Suppressor macrophage (primary cell): ENCODE measurements at regions not wholly inside any gene's neighbourhood (a gene's known extent, or its start where the extent isn't known, plus 50 kb on each side); places are given as distances from the start of the nearest gene placed in this dataset.
"Not testable (repeated sequence)": the region's sequence is repeated elsewhere in the genome, so short reads cannot be mapped to it uniquely, and the experiment has no call there.

ENCODE experiments used
- DNase-seq, 4 experiments: peaks; one replicate each; pipeline ENCODE4 v3.0.0-alpha.2; 2020 to 2022

DNA sequence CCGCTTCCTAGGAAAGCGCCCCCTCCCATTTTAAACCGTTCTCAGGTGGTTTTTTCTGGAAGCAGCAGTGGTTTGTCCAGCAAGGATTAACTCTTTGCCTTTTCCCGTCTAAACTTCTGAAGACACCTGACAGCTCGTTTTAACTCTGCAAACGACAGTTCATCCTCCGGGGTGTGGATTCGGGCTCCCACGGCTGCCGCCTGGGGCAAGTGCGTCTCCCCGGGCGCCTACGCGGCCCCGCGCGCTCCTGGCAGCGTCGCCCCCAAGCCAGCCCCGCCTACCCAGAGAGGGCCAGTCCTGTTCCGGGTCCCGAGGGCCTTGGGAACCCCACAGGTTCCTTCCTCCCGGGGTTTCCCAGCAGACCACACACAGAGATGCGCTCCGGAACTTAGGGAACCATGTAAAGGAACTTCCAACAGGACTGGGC, 54.4 kb downstream of the PRR18 start:
- DNase-seq: peak; percentile 94 to 97 (median 94)

DNA sequence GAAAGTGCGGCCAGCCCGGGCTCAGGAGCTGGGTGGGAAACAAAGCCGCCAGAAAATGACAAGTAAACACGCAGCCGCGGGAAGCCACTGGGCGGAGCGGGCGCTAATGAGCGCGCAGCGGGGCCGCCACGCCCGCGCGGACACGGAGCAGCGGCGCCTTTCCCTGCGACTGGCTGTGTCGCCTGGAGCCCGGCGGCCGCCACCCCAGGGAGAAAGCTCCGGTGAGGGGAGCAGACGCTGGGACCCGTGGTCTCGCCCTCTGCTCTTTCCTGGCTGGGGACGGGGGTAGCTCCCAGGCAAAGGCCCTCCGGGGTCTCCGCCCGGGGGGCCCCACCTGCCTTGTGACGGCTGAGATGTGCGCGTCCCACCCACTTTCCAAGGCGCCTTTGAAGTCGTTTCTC, 54.9 kb downstream of the PRR18 start:
- peak; percentile 76 to 89 (median 82) for DNase-seq

DNA sequence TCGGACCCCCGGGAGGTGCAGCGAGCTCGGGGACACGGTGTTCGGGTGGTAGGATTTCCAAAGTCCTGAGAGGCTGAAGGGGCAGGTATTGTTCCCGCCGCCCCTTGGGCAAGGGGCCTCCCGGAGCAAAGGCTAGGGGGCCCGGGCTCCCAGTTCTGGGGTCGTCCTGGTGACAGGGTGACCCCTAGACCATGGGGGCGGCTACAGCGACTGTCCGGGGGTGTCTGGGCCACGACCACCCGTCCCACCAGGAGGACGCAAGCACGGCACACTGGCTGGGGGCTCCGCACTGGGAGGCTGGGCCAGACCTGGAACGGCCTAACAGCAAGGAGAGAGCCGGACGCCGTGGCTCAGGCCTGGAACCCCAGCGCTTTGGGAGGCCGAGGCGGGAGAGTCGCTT, 55.6 kb downstream of the PRR18 start:
- no peak for DNase-seq

DNA sequence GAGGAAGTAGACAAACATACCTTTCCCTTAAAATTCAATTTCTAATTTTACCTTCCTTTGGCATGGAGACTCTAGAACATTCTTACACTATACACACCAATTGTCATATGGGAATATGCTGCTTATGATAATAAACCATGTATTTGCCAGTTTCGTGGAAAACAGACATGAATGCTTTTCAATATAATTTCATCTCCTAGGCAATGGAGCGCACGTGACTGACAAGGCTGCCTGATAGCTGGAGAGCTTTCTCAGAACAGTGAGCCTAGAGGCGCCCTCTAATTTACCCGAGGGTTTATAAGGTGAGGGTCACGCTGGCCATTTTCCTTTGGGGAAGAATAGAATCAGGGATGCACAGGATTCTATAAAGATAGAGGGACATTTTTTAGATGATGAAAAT, 56.5 kb downstream of the PRR18 start:
- DNase-seq: no peak

DNA sequence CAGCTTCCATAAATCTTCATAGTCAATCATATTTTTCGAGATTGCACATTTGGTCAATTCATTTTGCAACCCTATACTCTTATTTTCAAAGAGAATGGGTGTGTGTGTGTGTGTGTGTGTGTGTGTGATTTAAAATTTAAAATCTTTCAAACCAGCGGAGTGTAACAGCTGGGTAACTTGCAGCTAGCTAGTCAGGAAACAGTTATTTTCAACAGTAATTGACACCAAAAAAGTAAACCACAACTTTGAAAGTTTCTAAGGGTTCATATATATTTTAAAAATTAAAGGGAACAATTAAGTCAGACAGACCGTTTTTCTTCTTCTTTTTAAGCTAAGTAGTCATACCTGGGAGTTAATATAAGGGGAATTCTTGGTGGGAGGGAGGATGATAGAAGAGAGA, 57.0 kb downstream of the PRR18 start:
- no peak for DNase-seq

DNA sequence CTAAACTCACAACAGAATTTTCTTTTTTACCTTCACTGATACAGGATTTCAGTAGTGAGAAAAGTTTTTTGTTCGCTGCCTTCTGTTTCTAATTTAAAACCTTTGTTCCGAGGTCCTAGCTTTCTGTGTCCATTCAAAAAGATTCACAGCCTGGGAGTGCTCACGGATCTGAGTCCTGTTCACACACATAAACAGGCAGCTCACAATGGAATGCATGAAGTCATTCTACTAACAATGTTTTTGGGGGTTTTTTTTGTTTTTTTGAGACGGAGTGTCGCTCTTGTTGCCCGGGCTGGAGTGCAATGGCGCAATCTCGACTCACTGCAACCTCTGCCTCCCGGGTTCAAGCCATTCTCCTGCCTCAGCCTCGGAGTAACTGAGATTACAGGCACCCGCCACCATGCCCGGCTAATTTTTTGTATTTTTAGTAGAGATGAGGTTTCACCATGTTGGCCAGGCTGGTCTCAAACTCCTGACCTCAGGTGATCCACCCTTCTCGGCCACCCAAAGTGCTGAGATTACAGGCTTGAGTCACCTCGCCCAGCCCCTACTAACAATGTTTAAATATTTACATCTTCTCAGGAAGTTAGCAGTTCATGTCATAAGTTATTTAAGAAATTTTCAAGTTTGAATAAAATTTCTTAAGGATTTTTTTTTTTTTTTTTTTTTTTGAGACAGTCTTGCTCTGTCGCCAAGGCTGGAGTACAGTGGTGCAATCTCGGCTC, 59.0 kb downstream of the PRR18 start:
- DNase-seq: not testable (repeated sequence)

DNA sequence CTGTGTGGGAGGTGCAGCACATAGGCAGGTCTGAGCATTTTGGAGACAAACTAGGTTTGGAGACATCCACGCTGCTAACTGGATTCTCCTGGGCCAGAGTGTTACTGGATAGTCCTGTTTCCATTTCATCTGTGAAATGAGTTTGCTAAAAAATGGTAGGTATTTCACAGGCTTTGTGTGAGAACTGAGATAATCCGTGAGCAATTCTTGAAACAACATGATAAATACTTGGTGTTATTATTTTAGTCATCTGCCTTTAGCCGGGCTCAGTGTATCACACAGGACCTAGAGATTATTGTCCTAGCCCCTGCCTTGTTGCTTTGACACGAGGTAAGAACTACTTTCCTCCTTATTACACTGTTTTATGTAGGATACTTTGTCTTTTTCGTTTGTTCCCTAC, 63.0 kb downstream of the PRR18 start:
- DNase-seq: no peak

DNA sequence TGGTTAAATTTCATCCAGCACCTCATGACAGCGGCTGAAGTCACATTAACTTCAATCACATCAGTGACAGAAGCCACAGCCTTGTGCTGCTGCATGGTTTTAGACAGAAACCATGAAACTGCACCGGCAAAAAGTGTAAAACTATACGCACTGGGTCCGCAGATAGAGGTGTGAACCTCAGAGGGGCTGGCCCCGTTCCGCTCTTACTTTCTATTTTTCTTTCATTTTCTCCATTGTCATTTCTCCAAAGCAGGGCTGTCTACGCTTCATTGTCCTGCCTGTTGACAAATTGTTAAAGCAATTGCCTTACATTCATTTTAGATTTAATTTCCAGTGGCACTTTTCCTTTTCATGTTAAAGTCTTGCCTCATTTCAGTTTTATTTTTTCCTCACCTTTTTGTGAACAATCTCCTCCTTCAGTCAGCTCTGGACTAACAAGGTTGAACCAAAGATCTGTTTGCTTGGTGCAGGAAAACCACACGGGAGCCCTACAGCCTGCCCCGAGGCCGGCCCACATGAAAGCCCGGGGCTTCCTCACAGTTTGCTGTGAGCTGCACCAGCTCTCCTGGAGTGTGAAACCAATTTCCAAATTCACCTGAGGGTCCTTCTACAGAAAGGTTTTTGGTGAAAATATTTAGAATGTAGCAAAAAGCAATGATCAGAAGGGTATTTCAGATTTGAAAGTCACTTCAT, 63.7 kb downstream of the PRR18 start:
- peak in 1 of 4 experiments; percentile 46 for DNase-seq

DNA sequence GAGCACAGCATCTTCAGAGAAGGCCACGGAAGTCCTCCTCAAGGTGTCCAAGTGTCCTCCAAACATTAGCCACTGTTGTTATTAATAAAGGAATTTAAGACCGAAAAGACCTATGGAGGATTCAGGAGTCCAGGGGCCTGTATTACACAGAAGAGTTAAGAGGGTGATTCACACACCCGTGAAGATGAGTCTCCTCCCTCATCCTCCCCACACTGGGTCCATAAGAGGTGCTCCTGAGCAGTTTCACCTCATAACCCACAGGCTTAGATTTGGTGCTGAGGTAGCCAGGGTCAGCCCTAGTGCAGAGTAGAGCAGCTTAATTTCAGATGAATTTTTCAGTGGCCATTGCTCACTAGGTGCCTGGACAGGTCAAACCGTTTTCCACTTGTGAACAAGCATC, 65.3 kb downstream of the PRR18 start:
- DNase-seq: no peak

DNA sequence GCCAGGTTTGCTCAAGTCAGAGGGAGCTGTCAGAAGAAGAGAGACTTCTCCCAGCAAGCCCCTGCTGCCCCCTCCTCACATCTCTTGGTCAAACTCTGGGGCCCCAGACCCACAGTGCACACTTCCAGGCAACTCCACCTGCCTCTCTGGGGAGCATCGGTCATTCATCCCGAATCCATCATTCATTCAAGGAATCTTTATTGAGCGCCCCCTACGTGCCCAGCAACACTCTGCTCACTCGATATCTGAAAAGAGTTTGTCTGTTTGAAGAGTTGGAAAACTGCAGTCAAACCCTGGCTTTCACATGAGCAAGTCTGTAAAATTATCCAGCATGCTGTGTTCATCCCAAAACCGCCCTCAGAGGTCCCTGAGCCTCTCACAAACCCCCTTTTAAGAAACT, 66.2 kb downstream of the PRR18 start:
- no peak for DNase-seq

DNA sequence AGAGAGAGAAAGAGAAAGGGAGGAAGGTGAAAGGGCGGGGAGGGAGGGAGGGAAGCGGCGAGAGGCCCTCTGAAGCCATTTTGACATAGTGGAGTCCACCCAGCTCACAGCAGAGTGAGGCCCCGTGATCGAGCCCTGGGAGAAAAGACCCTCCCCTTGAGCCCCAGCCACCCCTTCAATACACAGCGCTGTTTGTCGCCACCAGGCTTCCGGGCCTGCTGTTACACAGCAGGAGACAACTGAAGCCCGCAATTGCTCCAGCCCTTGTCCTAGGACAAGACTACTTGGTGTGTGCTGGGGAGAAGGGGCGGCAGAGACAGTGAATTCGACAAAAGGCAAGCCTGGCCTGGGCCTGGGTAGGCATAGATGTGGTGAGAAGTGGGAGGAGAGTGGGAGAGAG, 67.3 kb downstream of the PRR18 start:
- no peak for DNase-seq

DNA sequence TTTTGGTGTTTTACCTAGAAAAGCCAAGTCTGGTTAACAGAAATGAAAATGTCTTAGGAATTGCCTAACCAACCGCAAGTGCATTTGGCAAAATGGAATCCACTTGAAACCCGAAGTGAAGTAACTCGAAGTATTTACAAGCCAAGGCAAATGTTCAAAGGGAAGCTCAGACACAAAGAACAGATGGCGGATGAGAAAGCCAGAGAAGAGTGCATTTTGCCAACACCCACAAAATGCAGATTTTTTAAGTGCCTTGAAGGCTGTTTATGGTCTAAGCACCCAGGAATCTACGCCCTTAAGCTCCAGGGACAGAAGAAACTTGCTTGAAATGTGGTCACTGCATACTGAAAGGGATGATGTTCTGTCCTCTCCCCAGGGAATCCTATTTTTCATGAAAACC, 70.0 kb upstream of the TBXT start:
- DNase-seq: no peak

DNA sequence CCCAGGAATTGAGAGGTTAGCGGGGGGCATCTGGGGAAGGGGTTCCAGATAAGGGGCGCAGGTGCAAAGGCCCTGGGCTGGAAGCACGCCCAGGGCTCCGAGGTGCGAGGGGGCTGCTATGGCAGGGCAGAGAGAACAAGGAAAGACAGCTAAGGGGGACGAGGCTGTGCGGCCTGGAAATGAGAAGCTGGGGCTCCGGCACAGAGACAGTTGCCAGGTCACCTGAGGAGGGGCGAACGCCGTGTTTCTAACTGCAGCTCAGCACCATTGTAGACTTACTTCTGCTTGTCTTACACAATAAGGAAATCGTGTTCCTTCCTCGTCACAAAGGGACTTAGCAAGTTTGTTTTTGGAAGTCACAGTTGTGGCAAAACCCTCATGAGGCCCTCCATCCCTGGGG, 68.9 kb upstream of the TBXT start:
- DNase-seq: peak; percentile 51 to 71 (median 64)

DNA sequence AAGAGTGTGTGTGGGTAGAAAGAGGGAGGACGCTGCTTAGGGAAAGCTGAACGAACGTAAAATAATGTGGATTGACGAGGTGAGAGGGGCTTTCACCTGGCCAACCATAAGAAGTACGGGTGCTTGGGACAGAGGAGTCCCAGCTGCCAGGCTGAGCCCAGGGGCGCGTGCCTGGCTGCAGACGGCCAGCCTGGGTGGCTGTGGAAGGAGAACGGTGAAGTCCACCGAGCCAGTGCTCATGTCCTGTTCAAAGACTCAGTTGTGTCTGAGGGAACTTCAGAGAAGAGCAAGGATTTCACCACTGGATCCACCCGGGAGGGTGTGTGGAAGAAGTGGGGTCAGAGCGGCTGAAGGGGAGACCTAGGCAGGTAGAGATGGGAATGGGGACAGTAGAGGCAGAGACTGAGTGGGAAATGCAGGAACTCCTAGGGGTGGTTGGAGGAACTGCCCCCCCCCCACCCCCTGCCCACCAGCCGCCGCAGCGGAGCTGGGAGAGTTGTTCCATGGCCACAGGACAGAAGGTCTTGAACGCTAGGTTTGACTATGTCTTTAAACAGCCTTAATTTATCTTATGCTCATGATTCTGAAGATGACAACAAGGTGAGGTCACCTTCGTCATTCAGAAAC, 68.1 kb upstream of the TBXT start:
- DNase-seq: no peak

DNA sequence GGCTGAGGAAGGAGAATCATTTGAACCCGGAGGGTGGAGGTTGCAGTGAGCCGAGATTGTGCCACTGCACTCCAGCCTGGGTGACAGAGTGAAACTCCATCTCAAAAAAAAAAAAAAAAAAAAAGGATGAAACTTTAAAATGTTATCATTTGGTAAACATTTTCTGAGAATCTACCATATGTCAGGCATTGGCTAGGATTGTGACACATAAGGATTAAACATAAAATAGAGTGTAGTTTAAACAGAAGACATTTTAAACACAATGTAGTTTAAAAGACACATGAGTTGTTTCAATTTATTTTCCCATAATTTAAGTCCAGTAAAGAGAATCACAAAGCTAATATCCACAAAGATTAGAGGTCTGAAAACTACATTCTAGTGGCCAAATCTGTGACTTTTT, 63.5 kb upstream of the TBXT start:
- DNase-seq: not testable (repeated sequence)

DNA sequence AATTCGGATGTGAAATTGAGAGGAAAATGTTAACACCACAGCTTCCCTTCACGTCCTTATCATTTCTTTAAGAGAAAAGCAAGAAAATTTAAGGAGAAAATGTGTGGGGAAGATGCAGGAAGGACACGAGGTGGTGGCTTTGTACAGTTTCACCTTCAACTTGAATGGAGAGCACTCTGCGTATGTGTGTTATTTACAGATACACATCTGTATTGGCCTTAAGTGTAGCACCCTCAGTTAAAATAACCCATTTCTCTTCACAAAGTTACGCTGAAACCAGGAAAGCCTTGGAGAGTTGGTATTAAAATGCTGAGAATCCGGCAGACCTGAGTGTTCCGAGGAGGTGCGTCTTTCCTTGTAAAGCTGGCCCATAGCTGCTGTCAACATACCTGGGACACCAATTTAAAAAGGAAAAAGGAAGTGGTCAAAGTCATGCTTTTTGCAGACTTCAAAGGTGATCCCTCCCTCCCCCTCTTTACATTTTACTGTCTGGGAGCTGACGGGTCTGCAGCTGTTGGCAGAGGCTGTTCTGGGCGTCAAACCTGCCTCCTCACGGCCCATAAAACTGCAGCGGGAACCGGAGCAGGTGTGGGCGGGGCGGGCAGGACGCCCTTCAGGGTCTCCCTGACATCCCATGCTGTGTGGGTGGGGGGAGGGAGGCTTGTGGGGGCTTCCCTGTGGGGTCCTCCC, 61.3 kb upstream of the TBXT start:
- no peak for DNase-seq

DNA sequence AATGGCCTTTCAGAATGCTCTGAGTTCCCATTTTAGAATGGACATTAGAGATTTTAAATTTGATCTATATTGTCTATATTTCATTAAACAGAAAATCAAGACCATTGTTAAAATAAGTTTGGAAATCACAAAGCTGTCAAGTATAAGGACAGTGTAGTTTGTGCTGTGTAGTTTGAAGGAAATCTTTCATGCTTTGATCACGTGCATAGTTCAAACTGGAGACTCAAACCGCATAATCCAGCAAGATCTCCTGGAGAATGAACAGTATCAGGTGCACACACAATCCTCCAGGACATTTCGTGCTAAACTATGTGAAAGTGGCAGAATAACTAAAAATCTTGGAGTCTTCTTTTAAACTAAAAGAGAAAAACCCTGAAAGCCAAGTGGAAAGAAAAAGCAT, 60.8 kb upstream of the TBXT start:
- DNase-seq: no peak

DNA sequence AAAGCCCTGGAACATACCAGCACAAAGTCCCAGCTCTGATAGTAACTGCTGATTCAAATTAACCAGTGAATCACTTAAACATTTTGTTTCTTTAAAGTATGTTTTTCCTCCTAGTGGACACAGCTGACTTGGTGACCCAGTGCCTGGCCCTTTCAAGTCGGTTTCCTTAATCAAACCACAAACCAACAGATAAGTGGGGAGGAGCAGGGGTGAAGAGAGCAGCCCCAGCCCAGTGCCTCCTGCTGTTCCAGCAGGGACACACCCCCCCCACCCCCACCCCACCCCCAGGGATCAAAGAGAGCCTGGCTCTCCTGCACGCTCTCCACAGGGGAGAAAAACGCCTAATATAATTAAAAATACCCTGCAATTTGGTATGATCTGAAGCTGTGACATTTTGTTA, 55.4 kb upstream of the TBXT start:
- DNase-seq: no peak

DNA sequence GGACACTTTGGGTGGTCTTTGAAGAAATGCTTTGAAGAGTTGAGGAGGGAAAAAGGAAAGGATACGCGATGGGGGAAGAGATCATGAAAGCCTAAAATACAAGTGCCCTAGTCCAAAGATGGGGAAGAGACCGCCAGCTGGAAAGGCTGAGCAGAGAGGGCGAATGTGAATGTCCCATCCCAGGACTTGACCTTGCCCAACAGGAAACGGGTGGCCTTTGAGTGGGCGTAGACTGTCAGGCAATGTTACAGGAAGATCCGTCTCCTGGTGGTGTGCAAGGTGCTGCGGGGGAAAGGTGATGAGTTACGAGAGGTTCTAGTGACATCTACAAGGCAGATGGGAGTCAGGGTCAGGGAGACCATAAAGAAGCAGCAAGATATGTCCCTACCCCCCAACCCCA, 55.0 kb upstream of the TBXT start:
- peak in 1 of 4 experiments; percentile 17 for DNase-seq

DNA sequence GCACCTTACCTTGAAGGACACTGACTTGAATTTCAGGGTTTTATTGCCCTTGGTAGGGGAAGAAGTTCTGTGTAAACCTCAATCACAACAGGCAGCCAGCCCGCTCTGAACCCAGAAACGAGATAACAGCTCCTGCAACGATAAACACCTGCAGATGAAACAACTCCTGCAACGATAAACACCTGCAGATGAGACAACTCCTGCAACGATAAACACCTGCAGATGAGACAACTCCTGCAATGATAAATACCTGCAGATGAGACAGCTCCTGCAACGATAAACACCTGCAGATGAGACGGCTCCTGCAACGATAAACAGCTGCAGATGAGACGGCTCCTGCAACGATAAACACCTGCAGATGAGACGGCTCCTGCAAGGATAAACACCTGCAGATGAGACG, 54.0 kb upstream of the TBXT start:
- no peak for DNase-seq

DNA sequence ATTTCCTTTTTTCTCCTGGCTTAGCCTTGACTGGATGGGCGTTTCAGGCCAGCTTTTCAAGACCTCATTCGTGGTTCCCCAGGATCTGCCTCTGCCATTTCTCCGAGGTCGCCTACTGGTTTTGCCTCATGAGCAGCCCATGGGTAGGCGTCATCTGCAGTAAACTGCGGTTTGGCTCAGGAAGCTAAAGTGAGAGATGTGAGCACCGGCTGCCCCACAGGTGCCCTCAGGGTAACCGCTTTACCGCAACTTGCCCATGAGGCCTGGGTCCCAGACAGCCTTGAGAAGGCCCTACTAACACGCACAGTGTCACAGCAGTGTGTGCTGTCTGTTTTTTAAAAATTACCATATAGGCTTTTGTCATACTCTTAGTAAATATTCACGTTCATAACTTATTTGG, 53.4 kb upstream of the TBXT start:
- no peak for DNase-seq
